Adrenal gland (tissue), 9 donors: ENCODE measurements at regions not wholly inside any gene's neighbourhood (a gene's known extent, or its start where the extent isn't known, plus 50 kb on each side); places are given as distances from the start of the nearest gene placed in this dataset.

ENCODE experiments used
- DNase-seq, 7 donors: peaks; one replicate each; pipeline ENCODE4 v3.0.0-alpha.2; 2019 to 2020
- H3K27ac ChIP-seq, 5 donors: fragments of 200-600 bp; sonication (generic) in 4 of 5; 1 replicate in 3 of 5; 2 replicates in 2 of 5; pipeline versions ENCODE4 v1.5.1 to v1.8.0; 2016 to 2020; ENCODE audit warnings: mild to moderate bottlenecking in 1 of 5
- H3K27me3 ChIP-seq: fragments of 200-600 bp; 2 replicates; pipeline ENCODE4 v1.8.0; 2021
- H3K36me3 ChIP-seq, 2 donors: fragments of 200-600 bp; replicated peaks in 1 of 2; 1 replicate in 1 of 2; 2 replicates in 1 of 2; pipeline versions ENCODE4 v1.5.1 to v1.8.0; 2018 to 2022
- H3K4me1 ChIP-seq, 2 donors: fragments of 200-600 bp; replicated peaks in 1 of 2; 1 replicate in 1 of 2; 2 replicates in 1 of 2; pipeline versions ENCODE4 v1.5.1 to v1.8.0; 2018 to 2021
- H3K4me3 ChIP-seq, 4 donors: fragments of 200-600 bp; sonication (generic) in 3 of 4; one replicate each; pipeline ENCODE4 v1.5.1; 2016 to 2018
- H3K9me3 ChIP-seq, 3 donors: fragments of 200-600 bp; sonication (generic) in 1 of 3; replicated peaks in 1 of 3; 1 replicate in 2 of 3; 2 replicates in 1 of 3; pipeline versions ENCODE4 v1.5.1 to v1.8.0; 2016 to 2021
- POLR2A ChIP-seq, 2 donors: fragments of 450-650 bp; IDR thresholded peaks; one replicate each; pipeline ENCODE4 v1.6.1; 2017; ENCODE audit warnings: antibody characterized with exemption in 2 of 2, mild to moderate bottlenecking in 2 of 2, moderate library complexity in 1 of 2
- WGBS, 4 donors: extraction: QIAGEN DNeasy Blood & Tissue Kit in 2 of 4; methylation state at CpG; one replicate each; pipeline versions ENCODE4 v1.1.5 to v1.1.7; 2013 to 2017; 5-methylcytosine and 5-hydroxymethylcytosine counted together
- intact Hi-C, 2 donors: fragments of 100-400 bp; cut with DNase I; formaldehyde crosslinking; loops; one replicate each; pipeline versions ENCODE4 v1.14.1 to v1.15.0; 2022 to 2023
- TF ChIP-seq, protein P1 (sequence below), 6 experiments: fragments of 450-650 bp in 4 of 6; fragments of 200-600 bp in 2 of 6; sonication (generic) in 1 of 6; IDR thresholded peaks; 1 replicate in 5 of 6; 2 replicates in 1 of 6; pipeline versions ENCODE4 v1.5.1 to v1.8.0; 2016 to 2021; ENCODE audit warnings: antibody characterized with exemption in 6 of 6, mild to moderate bottlenecking in 2 of 6, moderate library complexity in 1 of 6
- donor health status: healthy with polysubstance abuse.
- donor health status: Bipolar disorder and iron deficiency.
- donor health status: DM: yes; HTN: yes; CAD: no.
- donor health status: DM: no; HTN: no; CAD: no.
- donor health status: DM: no; HTN: no; CAD: no.

DNA sequence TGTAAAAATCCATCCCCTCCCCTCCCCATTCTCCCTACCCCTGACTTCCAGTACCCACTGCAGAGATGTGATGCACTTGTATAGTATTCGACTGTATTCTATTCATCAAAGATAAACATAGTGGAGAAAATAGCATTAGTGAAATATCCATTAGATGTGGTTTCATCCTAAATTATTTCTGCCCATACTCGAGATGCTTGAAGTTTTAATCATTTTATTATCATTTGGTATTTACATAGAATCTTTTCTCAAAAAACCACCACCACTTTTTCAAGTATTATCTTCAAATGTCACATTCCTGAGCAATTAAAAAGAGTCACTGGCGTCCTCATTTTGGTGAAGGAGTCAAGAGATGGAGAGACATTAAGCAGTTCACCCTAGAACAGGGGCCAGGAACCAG is 181.9 kb downstream of the HAO1 start:
- WGBS, 4 donors: 63 to 75% (median 65%) methylated on average over 3 of the region's 3 CpGs
- intact Hi-C loops: no loop called here
- H3K36me3 ChIP-seq: no peaks in the 10 kb centered on the region
- no peaks in the 10 kb centered on the region for H3K4me1 ChIP-seq
- H3K27ac ChIP-seq: no peak overlapping the region
- no peaks in the 10 kb centered on the region for H3K9me3 ChIP-seq
- peaks cover 6% of the 10 kb centered on the region for H3K27me3 ChIP-seq
- no peak overlapping the region for H3K4me3 ChIP-seq
- TF ChIP-seq, protein P1, sequence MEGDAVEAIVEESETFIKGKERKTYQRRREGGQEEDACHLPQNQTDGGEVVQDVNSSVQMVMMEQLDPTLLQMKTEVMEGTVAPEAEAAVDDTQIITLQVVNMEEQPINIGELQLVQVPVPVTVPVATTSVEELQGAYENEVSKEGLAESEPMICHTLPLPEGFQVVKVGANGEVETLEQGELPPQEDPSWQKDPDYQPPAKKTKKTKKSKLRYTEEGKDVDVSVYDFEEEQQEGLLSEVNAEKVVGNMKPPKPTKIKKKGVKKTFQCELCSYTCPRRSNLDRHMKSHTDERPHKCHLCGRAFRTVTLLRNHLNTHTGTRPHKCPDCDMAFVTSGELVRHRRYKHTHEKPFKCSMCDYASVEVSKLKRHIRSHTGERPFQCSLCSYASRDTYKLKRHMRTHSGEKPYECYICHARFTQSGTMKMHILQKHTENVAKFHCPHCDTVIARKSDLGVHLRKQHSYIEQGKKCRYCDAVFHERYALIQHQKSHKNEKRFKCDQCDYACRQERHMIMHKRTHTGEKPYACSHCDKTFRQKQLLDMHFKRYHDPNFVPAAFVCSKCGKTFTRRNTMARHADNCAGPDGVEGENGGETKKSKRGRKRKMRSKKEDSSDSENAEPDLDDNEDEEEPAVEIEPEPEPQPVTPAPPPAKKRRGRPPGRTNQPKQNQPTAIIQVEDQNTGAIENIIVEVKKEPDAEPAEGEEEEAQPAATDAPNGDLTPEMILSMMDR (IDR thresholded peaks at IDR 0.05): no peak
- TF ChIP-seq POLR2A (IDR thresholded peaks at IDR 0.05): no peak
- DNase-seq: no peak

DNA sequence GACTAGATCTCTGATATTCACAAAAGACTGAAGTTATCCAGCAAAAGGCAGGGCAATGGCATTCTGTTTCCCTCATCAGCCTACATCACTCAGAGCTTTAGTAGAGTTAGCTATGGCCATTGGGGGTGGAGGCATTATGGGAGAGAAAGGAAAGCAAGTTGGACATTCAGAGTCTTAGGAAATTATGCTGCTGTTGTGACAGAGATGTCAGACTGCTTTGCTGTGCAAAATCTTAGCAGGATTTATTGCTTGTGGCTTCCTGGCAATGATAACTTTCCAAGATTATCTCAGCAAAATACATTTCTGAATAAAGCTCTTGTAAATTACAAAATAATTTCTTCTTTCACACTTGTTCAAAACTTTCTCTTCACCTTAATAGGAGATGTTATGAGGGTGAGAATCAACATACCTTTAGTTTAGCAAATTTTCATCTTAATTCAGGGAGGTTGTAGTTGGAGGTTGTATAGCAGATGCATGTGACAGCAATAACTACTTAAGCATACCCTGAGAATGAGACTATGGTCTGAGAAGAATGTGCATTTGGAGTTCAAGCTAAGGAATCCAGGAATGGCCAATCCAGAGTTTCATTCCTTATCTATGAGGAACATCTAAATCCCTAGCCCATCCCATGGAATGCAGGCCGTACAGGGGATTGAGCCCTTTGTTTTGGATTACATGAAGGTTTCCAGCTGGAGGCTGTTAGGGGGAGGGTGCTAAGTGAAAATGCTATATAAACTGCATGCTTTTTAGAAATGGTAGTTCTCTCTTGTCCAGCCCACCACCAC is 179.8 kb downstream of the HAO1 start:
- WGBS, 4 donors: 63 to 80% (median 67%) methylated on average over 1 of the region's 1 CpG
- peaks cover 6% of the 10 kb centered on the region for H3K27me3 ChIP-seq
- no peak overlapping the region for H3K4me3 ChIP-seq
- TF ChIP-seq, protein P1 (IDR thresholded peaks at IDR 0.05): no peak
- no peak for TF ChIP-seq POLR2A (IDR thresholded peaks at IDR 0.05)
- H3K4me1 ChIP-seq: no peaks in the 10 kb centered on the region
- intact Hi-C loops: no loop called here
- no peaks in the 10 kb centered on the region for H3K9me3 ChIP-seq
- no peaks in the 10 kb centered on the region for H3K36me3 ChIP-seq
- no peak for DNase-seq
- H3K27ac ChIP-seq: no peak overlapping the region

DNA sequence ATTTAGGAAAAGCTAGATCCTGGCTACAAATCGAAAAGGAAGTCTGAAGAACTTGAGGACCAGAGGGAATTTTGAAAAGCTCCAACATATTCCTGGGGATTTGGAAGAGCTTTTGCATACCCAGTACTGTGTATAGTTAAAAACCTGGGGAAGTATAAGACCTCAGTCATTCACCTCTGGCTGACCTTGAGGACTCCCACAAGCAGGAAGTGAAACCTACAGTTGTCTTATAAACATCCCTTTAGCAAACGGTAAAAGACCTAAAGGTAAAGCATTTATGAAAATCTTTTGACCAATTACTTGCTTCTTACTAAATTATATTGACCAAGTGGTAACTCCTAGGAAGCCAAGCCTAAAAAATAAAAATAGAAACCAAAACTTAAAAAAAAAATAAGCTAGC is 175.0 kb downstream of the HAO1 start:
- intact Hi-C loops: no loop called here
- Histone ChIP-seq H3K36me3 (no peaks in the 10 kb centered on the region), H3K27me3 (peaks cover 6% of the 10 kb centered on the region), H3K27ac (no peak overlapping the region), H3K9me3 (no peaks in the 10 kb centered on the region), H3K4me1 (no peaks in the 10 kb centered on the region), H3K4me3 (no peak overlapping the region)
- DNase-seq: no peak
- TF ChIP-seq, protein P1 (IDR thresholded peaks at IDR 0.05): no peak
- no peak for TF ChIP-seq POLR2A (IDR thresholded peaks at IDR 0.05)
- 49 to 58% (median 55%) methylated on average over 2 of the region's 2 CpGs for WGBS, 4 donors

DNA sequence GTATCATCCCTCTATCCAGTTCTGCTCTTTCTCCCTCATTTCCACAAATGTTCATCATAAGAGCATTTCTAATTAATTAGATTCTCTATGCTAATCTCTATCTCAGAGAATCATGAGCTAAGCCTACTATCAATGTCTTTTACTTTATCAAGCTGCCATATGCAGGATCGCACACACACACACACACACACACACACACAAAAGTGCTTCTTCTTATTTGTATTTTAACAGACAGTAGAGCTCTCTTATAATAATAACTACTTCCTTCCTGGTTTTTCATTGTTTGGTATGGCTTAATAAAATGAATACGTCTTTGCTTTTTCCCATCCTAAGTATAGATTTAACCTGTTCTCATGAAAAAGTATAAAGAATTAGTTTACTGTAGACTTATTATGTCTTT is 170.2 kb downstream of the HAO1 start:
- 52 to 89% (median 74%) methylated on average over 2 of the region's 2 CpGs for WGBS, 4 donors
- TF ChIP-seq, protein P1 (IDR thresholded peaks at IDR 0.05): no peak
- TF ChIP-seq POLR2A (IDR thresholded peaks at IDR 0.05): no peak
- Histone ChIP-seq H3K27ac (no peak overlapping the region), H3K36me3 (no peaks in the 10 kb centered on the region), H3K9me3 (no peaks in the 10 kb centered on the region), H3K27me3 (no peaks in the 10 kb centered on the region), H3K4me3 (no peak overlapping the region), H3K4me1 (no peaks in the 10 kb centered on the region)
- intact Hi-C loops: no loop called here
- DNase-seq: no peak
